GM12864 (cell line): ENCODE measurements at regions not wholly inside any gene's neighbourhood (a gene's known extent, or its start where the extent isn't known, plus 50 kb on each side); places are given as distances from the start of the nearest gene placed in this dataset.

Source experiments
- DNase-seq: peaks from one replicate; pipeline ENCODE4 v3.0.0-alpha.2; 2011; ENCODE audit warnings: low read depth
- H3K4me3 ChIP-seq: 2 replicates; pipeline ENCODE4 v1.5.1; 2011; ENCODE audit warnings: mild to moderate bottlenecking, low read depth, low read length, control low read depth
- CTCF ChIP-seq: IDR thresholded peaks from 2 replicates; pipeline ENCODE4 v1.5.1; 2011; ENCODE audit warnings: low read depth, mild to moderate bottlenecking, moderate library complexity, low read length, control low read depth, inconsistent platforms; ENCODE audit errors: missing control alignments

GRCh38 chr1:201689647-201690046 lies 139.3 kb upstream of the IPO9 start:
- no peak for TF ChIP-seq CTCF
- H3K4me3 ChIP-seq = no peak overlapping the region
- DNase-seq = no peak

- H3K4me3 ChIP-seq = no peak overlapping the region
- DNase-seq = no peak
- TF ChIP-seq CTCF = no peak
These were observed 138.4 kb upstream of the IPO9 start for GRCh38 chr1:201690528-201690927.

- DNase-seq = no peak
- no peak for TF ChIP-seq CTCF
- H3K4me3 ChIP-seq = no peak overlapping the region
These were observed 137.0 kb upstream of the IPO9 start for GRCh38 chr1:201691716-201692554.

- TF ChIP-seq CTCF = no peak
- DNase-seq = no peak
These were observed 136.2 kb upstream of the IPO9 start for GRCh38 chr1:201692555-201693394.

GRCh38 chr1:201693890-201694607 lies 134.9 kb upstream of the IPO9 start:
- no peak for DNase-seq
- H3K4me3 ChIP-seq = no peak overlapping the region
- TF ChIP-seq CTCF = no peak

More at GRCh38 chr1:201692555-201693394, 136.2 kb upstream of the IPO9 start:
- no peak overlapping the region for H3K4me3 ChIP-seq

GRCh38 chr1:201694608-201695335 lies 134.2 kb upstream of the IPO9 start:
- H3K4me3 ChIP-seq = no peak overlapping the region
- no peak for DNase-seq
- no peak for TF ChIP-seq CTCF
